MCF 10A (cell line): ENCODE measurements at regions not wholly inside any gene's neighbourhood (a gene's known extent, or its start where the extent isn't known, plus 50 kb on each side); places are given as distances from the start of the nearest gene placed in this dataset.

Experiments
- BruUV-seq: library from RNA; stranded (reverse); fragments of 400-500 nt; replicated peaks from 2 replicates; lab custom pipeline; 2021; lab: Mats Ljungman, UMichigan
- CTCF ChIA-PET: fragments of 300-600 bp; sonication (Branson Sonifier 250); formaldehyde crosslinking; extraction: SDS; loops from one replicate; lab custom pipeline; 2021; ENCODE audit warnings: antibody characterized with exemption, inconsistent platforms; lab: Yijun Ruan, JAX
- POLR2A ChIA-PET: fragments of 300-600, 350-650 bp; sonication (Branson Sonifier 250); formaldehyde crosslinking; extraction: SDS; loops from one replicate; lab custom pipeline; 2020; ENCODE audit warnings: antibody characterized with exemption, inconsistent platforms; lab: Yijun Ruan, JAX
- DNase-seq: peaks from one replicate; pipeline ENCODE4 v3.0.0-alpha.2; 2018; ENCODE audit not compliant: unreplicated experiment
- H3K27ac Mint-ChIP-seq: one replicate; pipeline ENCODE4 v1.8.0; 2022; ENCODE audit warnings: mild to moderate bottlenecking, low read depth, mixed read lengths; ENCODE audit not compliant: unreplicated experiment
- H3K27me3 Mint-ChIP-seq: one replicate; pipeline ENCODE4 v1.8.0; 2022; ENCODE audit warnings: mixed read lengths; ENCODE audit not compliant: insufficient read depth, unreplicated experiment
- H3K36me3 Mint-ChIP-seq: one replicate; pipeline ENCODE4 v1.8.0; 2022; ENCODE audit warnings: mild to moderate bottlenecking, moderate library complexity, mixed read lengths; ENCODE audit not compliant: insufficient read depth, unreplicated experiment
- H3K4me1 Mint-ChIP-seq: one replicate; pipeline ENCODE4 v1.8.0; 2022; ENCODE audit warnings: mixed read lengths; ENCODE audit not compliant: insufficient read depth, unreplicated experiment
- H3K4me3 Mint-ChIP-seq: one replicate; pipeline ENCODE4 v1.8.0; 2022; ENCODE audit warnings: mild to moderate bottlenecking, moderate library complexity, mixed read lengths; ENCODE audit not compliant: unreplicated experiment
- H3K9me3 Mint-ChIP-seq: one replicate; pipeline ENCODE4 v1.8.0; 2022; ENCODE audit warnings: mixed read lengths; ENCODE audit not compliant: unreplicated experiment
- CTCF ChIP-seq: fragments of 200-600 bp; IDR thresholded peaks from one replicate; pipeline ENCODE4 v1.8.0; 2022; ENCODE audit warnings: antibody characterized with exemption, mild to moderate bottlenecking; ENCODE audit not compliant: unreplicated experiment
- intact Hi-C: fragments of 100-400 bp; cut with micrococcal nuclease; formaldehyde crosslinking; loops from 2 replicates; pipeline ENCODE4 v1.14.1; 2022

GRCh38 chr7:13673290-13673689 lies 316.2 kb downstream of the ETV1 start:
- peaks cover 23% of the 10 kb centered on the region for H3K9me3 Mint-ChIP-seq
- H3K4me3 Mint-ChIP-seq, result no peak overlapping the region
- ChIA-PET POLR2A (no interaction called here), CTCF (interaction anchor here (0.6 kb wide), 1 partner anchor 355 kb away, joined by 4 read pairs; no protein-coding TSS in a partner anchor)
- intact Hi-C loops, result no loop called here
- DNase-seq, result no peak
- H3K36me3 Mint-ChIP-seq, result no peaks in the 10 kb centered on the region
- TF ChIP-seq CTCF, result no peak
- BruUV-seq, result no TSS peak
- no peak overlapping the region for H3K27ac Mint-ChIP-seq
- no peaks in the 10 kb centered on the region for H3K4me1 Mint-ChIP-seq
- H3K27me3 Mint-ChIP-seq, result no peaks in the 10 kb centered on the region

- POLR2A ChIA-PET, result no interaction called here
Measured at GRCh38 chr7:13682626-13683025, 306.8 kb downstream of the ETV1 start.

GRCh38 chr7:13687500-13687899 lies 302.0 kb downstream of the ETV1 start:
- H3K27ac Mint-ChIP-seq, result no peak overlapping the region
- no peak for TF ChIP-seq CTCF
- no peak for DNase-seq
- H3K4me3 Mint-ChIP-seq, result no peak overlapping the region
- H3K4me1 Mint-ChIP-seq, result no peaks in the 10 kb centered on the region
- no peaks in the 10 kb centered on the region for H3K27me3 Mint-ChIP-seq
- no peaks in the 10 kb centered on the region for H3K9me3 Mint-ChIP-seq
- no TSS peak for BruUV-seq
- POLR2A ChIA-PET, result no interaction called here
- intact Hi-C loops, result no loop called here
- CTCF ChIA-PET, result no interaction called here
- no peaks in the 10 kb centered on the region for H3K36me3 Mint-ChIP-seq

More at GRCh38 chr7:13682626-13683025, 306.8 kb downstream of the ETV1 start:
- no peak for TF ChIP-seq CTCF
- H3K9me3 Mint-ChIP-seq, result no peaks in the 10 kb centered on the region
- no peaks in the 10 kb centered on the region for H3K4me1 Mint-ChIP-seq
- no peak overlapping the region for H3K4me3 Mint-ChIP-seq
- CTCF ChIA-PET, result no interaction called here
- intact Hi-C loops, result no loop called here
- DNase-seq, result no peak
- no peaks in the 10 kb centered on the region for H3K36me3 Mint-ChIP-seq
- no TSS peak for BruUV-seq
- H3K27ac Mint-ChIP-seq, result no peak overlapping the region
- H3K27me3 Mint-ChIP-seq, result no peaks in the 10 kb centered on the region

GRCh38 chr7:13692548-13692947 lies 296.9 kb downstream of the ETV1 start:
- no peak for DNase-seq
- no TSS peak for BruUV-seq
- Mint-ChIP-seq H3K27ac (no peak overlapping the region), H3K27me3 (no peaks in the 10 kb centered on the region), H3K9me3 (no peaks in the 10 kb centered on the region), H3K36me3 (no peaks in the 10 kb centered on the region), H3K4me1 (no peaks in the 10 kb centered on the region), H3K4me3 (no peak overlapping the region)
- no peak for TF ChIP-seq CTCF
- CTCF ChIA-PET, result interaction anchor here (0.6 kb wide), 1 partner anchor 32 kb away, joined by 3 read pairs; no protein-coding TSS in a partner anchor
- POLR2A ChIA-PET, result no interaction called here
- intact Hi-C loops, result no loop called here
